HG03108 (cell line): ENCODE measurements at regions not wholly inside any gene's neighbourhood (a gene's known extent, or its start where the extent isn't known, plus 50 kb on each side); places are given as distances from the start of the nearest gene placed in this dataset.
"Not testable (repeated sequence)": the region's sequence is repeated elsewhere in the genome, so short reads cannot be mapped to it uniquely, and the experiment has no call there.

ENCODE experiments used
- ATAC-seq: cut with Tn5 transposase; IDR thresholded peaks from one replicate; pipeline ENCODE4 v1.9.1; 2021; ENCODE audit warnings: moderate library complexity; ENCODE audit not compliant: unreplicated experiment

DNA sequence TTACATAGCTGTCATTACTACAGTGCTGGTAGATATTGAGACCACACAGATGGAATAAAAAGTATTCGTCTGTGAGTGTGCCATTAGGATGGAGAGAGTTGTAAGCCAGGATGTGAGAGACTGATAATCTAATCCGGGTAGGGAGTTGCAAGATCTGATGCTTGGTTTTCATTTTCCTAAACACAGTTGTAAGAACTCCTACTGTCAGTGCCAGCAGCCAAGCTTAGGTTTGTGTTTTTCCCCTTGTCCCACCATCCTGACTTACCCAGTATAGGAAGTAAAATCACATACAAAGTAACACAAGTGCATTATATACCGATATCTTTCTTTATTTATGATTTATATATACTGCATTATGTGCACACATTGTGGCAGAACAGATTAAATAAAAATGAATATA, 726.4 kb upstream of the PCDH20 start:
- no peak for ATAC-seq

DNA sequence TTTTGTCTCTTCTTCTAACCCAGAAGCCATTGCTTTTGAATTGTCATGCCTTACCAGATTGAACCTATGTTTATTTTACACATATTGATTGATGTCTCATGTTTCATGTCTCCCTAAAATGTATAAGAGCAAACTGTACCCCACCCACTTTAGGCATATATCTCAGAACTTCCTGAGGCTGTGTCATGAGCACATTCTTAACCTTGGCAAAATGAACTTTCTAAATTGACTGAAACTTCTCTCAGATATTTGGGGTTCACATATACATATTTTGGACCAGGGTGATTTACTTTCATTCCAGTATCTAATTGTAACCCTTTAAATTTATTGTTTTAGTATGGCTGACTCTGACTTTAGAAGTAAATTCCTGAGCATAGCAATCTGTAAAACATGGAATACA, 723.9 kb upstream of the PCDH20 start:
- ATAC-seq: no peak

DNA sequence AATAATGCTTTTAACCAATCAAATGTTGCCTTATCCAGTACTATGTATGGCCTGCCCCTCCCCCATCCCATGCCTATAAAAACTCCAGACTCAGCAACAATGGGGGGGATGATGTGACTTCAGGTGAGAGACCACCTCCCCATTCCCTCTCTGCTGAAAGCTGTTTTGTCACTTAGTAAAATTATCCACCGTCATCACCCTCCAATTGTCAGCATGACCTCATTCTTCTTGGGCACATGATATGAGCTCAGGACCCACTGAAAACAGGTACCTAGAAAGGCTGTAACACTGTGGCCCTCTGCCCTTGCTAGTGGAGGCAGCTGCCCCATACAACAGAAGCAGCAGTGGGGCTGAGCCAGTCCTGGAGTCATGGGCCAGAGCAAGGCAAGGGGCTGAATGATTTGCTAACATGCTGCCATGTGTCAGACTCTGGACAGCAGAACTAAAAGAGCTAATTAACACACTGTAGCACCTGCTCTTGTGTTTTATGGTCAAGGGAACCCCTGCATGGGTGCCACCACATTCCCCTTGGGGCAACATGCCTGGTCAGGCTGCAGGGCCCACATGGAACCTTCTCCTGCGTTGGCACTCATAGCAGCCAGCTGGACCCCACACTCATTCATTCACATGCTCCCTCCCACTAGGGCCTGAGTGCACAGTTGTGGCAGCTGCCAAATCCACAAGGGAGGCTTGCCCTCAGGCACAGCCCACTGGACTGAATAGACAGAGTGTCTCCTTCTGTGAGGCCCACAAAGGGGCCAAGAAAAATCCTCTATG, 722.2 kb upstream of the PCDH20 start:
- no peak for ATAC-seq

DNA sequence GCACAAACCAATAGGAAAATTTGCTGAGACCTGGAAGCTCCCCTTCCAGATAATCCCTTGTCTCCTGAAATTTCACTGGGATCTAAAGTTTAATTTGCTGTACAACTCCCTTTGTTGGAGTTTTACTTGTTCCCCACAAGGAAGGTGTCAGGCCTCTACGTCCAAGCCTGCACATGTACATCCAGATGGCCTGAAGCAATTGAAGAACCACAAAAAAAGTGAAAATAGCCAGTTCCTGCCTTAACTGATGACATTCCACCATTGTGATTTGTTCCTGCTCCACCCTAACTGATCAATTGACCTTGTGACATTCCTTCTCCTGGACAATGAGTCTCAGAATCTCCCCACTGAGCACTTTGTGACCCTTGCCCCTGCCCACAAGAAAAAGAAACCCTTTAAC, 716.0 kb upstream of the PCDH20 start:
- no peak for ATAC-seq

DNA sequence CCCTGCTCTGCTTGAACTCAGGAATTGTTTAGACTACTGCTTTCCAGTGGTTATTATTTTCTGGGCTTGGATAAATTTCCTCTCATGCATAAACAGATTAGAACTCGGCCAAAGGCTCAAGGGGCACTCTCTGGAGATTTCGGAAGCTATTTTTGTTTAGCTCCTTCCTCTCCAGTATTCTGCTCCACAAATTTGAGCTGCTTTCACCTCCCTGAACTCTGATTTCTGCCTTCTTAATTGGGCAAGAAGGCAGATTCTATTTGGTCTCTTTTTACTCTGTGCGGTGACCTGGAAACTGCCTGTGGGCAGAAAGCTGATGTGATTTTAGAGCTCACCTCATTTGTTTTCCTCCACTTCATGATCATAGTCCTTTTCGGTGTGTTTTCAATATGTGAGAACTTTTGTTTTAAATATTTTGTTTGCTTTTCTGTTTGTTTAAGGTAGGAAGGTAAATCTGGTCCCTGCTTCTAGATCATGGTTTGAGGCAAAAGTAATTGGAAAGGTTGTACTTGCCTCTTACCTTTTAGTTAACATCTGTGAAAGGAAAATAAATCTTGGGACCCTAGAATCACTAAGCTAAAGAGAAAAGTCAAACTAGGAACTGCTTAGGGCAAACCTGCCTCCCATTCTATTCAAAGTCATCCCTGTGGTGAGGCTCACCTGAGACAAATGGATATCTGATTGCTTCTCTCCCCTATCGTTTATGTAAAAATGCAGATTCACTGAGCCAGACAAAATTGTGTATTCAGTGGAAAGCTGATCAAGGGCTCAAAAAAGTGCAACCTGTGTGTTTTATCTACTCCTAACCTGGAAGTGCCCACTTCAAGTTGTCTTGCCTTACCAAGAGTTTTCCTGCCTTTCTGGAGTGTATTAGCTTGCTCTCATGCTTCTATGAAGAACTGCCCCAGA, 714.7 kb upstream of the PCDH20 start:
- no peak for ATAC-seq

- no peak for ATAC-seq
Measured at GRCh38 chr13:62129000-62129551, 713.4 kb upstream of the PCDH20 start.

- ATAC-seq: no peak
Measured at GRCh38 chr13:62126400-62126799, 710.8 kb upstream of the PCDH20 start.

DNA sequence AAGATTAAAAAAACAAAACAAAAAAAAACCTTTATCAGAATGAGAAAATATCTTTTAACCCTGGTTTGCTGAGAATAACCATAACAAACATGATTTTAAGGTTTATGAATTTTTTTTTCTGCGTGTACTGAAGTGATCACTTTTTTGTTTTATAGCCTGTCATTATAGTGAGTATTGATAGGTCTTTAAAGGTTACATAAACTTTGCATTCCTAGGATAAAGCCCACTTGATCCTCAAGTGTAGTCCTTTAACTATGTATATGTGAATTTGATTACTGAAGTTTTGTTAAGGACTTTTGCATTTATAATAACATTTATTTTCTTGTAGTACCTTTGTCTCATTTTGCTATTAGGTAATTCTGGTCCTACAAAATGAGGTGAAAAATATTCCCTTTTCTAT, 709.8 kb upstream of the PCDH20 start:
- no peak for ATAC-seq

DNA sequence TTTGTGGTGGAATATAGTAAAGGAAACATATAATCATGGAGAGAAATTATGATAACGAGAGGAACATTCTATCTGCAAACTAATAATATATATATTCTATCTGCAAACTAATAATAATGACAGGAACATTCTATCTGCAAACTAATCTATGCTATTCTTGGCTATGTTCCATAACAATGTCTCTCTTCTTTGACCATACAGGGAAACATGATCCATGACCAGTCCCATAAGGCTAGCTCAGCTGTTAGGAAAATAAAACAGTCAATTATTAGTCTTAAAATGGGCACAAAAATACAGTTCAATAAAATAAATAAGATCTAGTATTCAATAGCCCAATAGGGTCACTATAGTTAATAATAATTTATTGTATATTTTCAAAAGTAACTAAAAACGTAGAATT, 707.8 kb upstream of the PCDH20 start:
- ATAC-seq: no peak

- no peak for ATAC-seq
Measured at GRCh38 chr13:62122434-62122833, 706.8 kb upstream of the PCDH20 start.

GRCh38 chr13:62119739-62120700, 704.4 kb upstream of the PCDH20 start:
- ATAC-seq: no peak

DNA sequence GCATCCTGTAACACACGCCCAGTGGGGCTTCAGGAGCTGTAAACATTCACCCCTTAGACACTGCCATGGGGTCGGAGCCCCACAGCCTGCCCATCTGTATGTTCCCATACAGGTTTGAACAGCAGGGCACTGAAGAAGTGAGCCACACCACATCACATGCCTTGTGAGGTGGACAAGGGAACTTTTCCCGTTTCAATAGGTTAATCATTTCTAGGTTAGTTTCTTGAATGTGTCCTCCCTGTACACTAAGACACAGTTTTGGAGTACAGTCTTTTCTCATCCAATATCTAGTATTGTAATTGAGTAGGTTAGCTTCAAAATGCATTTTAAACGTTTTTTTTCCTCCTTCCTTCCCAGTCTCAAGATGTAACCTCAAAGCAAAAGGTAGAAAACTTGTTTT, 700.2 kb upstream of the PCDH20 start:
- no peak for ATAC-seq

DNA sequence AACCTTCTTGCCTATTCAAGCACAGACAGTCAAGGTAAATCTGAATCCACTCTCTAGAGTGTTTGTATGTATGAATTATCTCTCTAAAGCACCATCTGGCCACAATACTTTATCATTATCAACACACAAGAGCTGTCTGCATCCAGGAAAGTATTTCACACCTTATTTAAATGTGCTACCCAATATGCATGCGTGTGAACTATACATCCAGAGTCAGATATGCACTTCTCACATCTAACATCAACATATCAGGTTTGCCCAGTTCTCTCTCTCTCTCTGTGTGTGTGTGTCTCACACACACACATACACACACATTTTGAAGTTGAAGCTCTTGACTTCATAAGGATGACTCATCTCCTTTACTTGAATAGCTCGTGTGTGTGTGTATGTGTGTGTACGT, 697.5 kb upstream of the PCDH20 start:
- ATAC-seq: no peak

- ATAC-seq: no peak
Measured at GRCh38 chr13:62110079-62110478, 694.4 kb upstream of the PCDH20 start.

DNA sequence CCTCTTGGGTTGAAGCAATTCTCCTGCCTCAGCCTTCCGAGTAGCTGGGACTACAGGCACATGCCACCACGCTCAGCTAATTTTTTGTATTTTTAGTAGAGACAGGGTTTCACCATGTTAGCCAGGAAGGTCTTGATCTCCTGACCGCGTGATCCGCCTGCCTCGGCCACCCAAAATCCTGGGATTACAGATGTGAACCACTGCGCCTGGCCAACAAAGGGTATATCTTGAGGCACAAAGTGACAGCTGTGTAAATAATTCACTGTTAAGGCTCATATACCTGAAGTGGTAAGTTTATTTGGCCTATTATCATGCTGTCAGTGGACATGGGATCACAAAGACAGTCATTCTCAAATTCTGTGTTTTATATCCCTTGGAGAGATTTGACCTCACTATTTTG, 688.5 kb upstream of the PCDH20 start:
- not testable (repeated sequence) for ATAC-seq

GRCh38 chr13:62096652-62097051, 681.0 kb upstream of the PCDH20 start:
- ATAC-seq: no peak

GRCh38 chr13:62094932-62095331, 679.3 kb upstream of the PCDH20 start:
- ATAC-seq: no peak

- no peak for ATAC-seq
Measured at GRCh38 chr13:62093984-62094780, 678.5 kb upstream of the PCDH20 start.

DNA sequence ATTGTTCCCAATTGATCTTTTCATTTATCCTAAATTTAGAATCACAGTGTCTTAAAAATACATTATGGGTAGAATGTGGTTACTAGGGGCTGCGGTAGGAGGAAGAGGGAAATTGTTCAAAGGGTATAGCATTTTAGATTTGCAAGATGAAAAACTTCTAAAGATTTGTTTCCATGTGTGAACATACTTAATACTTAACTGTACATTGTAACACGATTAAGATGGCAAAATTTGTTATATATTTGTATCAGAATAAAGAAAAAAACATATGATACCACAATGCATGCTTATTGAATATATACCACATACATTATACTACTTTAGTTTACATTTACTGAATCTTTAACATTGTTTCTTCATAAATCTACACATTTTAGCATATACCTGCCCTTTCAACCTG, 677.3 kb upstream of the PCDH20 start:
- ATAC-seq: no peak

GRCh38 chr13:62092536-62092935, 676.9 kb upstream of the PCDH20 start:
- ATAC-seq: no peak
